SHP77 treated with DMSO at 0.1 percent for 48 hours (cell line): ENCODE measurements at regions not wholly inside any gene's neighbourhood (a gene's known extent, or its start where the extent isn't known, plus 50 kb on each side); places are given as distances from the start of the nearest gene placed in this dataset.
"Not testable (repeated sequence)": the region's sequence is repeated elsewhere in the genome, so short reads cannot be mapped to it uniquely, and the experiment has no call there.

ENCODE experiments used
- DNase-seq: peaks from one replicate; lab custom pipeline; 2025; lab: John Stamatoyannopoulos, UW

- no peak for DNase-seq
Observed at GRCh38 chr12:86945685-86946196, 689.5 kb upstream of the MGAT4C start.

GRCh38 chr12:86944197-86944819 is 688.1 kb upstream of the MGAT4C start:
- DNase-seq = not testable (repeated sequence)

- no peak for DNase-seq
Observed at GRCh38 chr12:86931714-86932113, 675.5 kb upstream of the MGAT4C start.

GRCh38 chr12:86929962-86930361 is 673.8 kb upstream of the MGAT4C start:
- no peak for DNase-seq

- no peak for DNase-seq
Observed at GRCh38 chr12:86917121-86917520, 660.9 kb upstream of the MGAT4C start.

GRCh38 chr12:86914721-86915120 is 658.5 kb upstream of the MGAT4C start:
- peak; percentile 31 for DNase-seq

- no peak for DNase-seq
Observed at GRCh38 chr12:86911973-86912372, 655.8 kb upstream of the MGAT4C start.

- no peak for DNase-seq
Observed at GRCh38 chr12:86903159-86903558, 647.0 kb upstream of the MGAT4C start.

GRCh38 chr12:86860776-86861175 is 604.6 kb upstream of the MGAT4C start:
- no peak for DNase-seq

GRCh38 chr12:86852451-86852850 is 596.3 kb upstream of the MGAT4C start:
- DNase-seq = no peak

GRCh38 chr12:86838711-86839110 is 582.5 kb upstream of the MGAT4C start:
- no peak for DNase-seq

- no peak for DNase-seq
Observed at GRCh38 chr12:86838260-86838659, 582.1 kb upstream of the MGAT4C start.

- DNase-seq = no peak
Observed at GRCh38 chr12:86837246-86837645, 581.1 kb upstream of the MGAT4C start.

- DNase-seq = no peak
Observed at GRCh38 chr12:86834217-86834616, 578.0 kb upstream of the MGAT4C start.

- DNase-seq = no peak
Observed at GRCh38 chr12:86827409-86827808, 571.2 kb upstream of the MGAT4C start.

GRCh38 chr12:86826051-86826450 is 569.9 kb upstream of the MGAT4C start:
- no peak for DNase-seq

GRCh38 chr12:86801439-86801838 is 545.2 kb upstream of the MGAT4C start:
- DNase-seq = no peak

- DNase-seq = no peak
Observed at GRCh38 chr12:86799616-86800015, 543.4 kb upstream of the MGAT4C start.

GRCh38 chr12:86796550-86796949 is 540.4 kb upstream of the MGAT4C start:
- DNase-seq = no peak

- no peak for DNase-seq
Observed at GRCh38 chr12:86788661-86789060, 532.5 kb upstream of the MGAT4C start.

- DNase-seq = no peak
Observed at GRCh38 chr12:86787419-86787818, 531.2 kb upstream of the MGAT4C start.

- DNase-seq = no peak
Observed at GRCh38 chr12:86777325-86777724, 521.1 kb upstream of the MGAT4C start.

- DNase-seq = no peak
Observed at GRCh38 chr12:86774841-86775388, 518.7 kb upstream of the MGAT4C start.

GRCh38 chr12:86772696-86773095 is 516.5 kb upstream of the MGAT4C start:
- DNase-seq = no peak
